ENCODE measurements at regions not wholly inside any gene's neighbourhood (a gene's known extent, or its start where the extent isn't known, plus 50 kb on each side); places are given as distances from the start of the nearest gene placed in this dataset.
"Not testable (repeated sequence)": the region's sequence is repeated elsewhere in the genome, so short reads cannot be mapped to it uniquely, and the experiment has no call there.

DNA sequence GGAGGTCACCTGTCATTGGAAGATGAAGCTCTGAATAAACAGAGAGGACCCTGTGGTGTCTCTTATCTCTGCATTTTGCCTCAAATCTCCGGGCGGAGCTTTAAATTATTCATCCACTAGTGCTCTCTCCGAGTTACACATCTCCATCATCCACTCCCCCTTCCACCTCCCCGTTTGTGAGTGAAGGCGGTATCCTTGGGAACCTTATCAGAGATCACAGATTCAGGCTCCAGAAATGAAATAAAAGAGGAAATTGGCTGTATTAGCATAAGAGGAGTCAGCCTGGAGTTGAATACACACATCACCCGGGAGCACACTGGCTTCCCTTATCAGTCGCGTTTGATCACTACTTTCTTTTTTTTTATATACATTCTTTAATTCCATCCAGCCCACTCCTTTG is 1184.8 kb downstream of the GATA3 start:
- FAIRE-seq, result no peak
- no peak for DNase-seq (ENCODE audit: extremely low spot score, insufficient read length, low read depth)

DNA sequence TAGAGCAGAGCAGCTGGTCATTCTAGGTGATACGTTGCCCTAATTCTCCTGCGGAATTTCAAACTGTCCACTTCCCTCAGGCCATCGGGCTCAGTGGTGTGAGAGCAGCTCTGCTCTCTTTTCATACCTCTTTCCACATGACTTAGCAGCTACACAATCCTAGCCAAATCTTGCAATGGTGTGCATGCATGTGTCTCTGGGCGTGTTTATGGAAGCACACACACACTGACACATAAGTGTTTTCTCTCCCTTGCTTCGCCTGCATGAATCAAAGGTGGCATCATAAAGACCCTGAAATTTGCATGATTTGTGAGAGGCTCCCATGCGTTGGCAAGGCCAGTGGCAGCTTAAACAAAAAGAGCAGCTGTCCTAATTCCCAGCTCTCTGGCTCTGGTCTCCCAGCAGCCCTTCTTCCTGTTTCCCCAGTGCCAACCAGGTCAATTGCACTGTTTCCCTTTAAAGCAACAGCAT is 1189.5 kb downstream of the GATA3 start:
- FAIRE-seq (no peak), DNase-seq (ENCODE audit: extremely low spot score, insufficient read length, low read depth) (no peak)

DNA sequence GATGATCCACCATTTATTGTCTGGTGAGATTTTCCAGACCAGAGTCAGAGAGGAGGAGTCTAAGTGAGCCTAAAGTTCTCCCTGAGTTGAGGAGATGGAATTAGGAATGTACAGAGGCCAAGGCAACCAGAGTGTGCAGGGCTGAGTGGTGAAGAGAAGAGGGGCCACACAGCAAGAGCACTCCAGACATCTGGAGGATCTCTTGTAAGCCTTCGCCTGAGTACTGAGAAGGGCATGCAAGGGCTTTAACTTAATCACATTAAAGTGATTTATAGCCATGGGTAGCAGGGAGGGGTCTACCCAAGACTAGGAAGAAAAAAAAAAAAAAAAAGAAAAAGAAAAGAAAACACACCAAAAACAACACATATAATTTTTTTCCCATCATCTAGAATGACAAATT is 1190.4 kb downstream of the GATA3 start:
- no peak for DNase-seq (ENCODE audit: extremely low spot score, insufficient read length, low read depth)
- FAIRE-seq, result no peak

DNA sequence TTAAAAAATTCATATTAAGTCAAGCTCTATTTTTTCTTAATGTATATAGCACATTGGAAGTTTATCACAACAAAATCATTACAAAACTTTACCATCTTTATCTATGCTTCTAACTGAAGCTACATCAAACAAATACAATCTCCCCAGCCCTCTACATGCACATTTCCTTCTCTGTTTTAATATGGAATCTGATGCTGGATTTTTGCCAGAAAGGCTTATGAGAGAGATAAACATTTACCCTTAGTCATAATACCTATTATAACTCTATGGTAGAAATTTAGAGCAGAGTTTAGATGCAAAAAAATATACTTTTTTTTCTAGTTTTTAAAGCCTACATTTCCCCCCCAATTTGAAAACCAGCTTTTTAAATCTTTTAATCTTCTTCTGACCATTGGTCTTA is 1198.6 kb downstream of the GATA3 start:
- no peak for FAIRE-seq
- DNase-seq (ENCODE audit: extremely low spot score, insufficient read length, low read depth), result no peak

DNA sequence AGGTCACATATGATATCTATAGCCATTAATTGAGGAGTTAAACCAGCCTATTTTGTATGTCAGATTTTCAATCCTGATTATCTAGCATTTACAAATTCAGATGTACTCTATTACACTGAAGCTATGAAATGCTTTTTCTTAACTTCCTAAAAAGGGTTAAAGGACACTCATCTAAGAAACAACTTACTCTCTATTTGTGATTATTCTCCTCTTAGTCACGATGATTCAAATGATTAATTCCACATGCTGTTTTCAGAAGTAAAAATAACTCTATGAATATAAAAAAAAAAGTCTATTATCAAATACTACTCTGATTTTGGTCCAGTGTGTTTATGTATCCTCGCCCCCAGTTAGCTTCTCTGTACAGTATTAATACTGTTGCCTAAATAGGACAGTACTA is 1199.9 kb downstream of the GATA3 start:
- no peak for DNase-seq (ENCODE audit: extremely low spot score, insufficient read length, low read depth)
- FAIRE-seq, result no peak

DNA sequence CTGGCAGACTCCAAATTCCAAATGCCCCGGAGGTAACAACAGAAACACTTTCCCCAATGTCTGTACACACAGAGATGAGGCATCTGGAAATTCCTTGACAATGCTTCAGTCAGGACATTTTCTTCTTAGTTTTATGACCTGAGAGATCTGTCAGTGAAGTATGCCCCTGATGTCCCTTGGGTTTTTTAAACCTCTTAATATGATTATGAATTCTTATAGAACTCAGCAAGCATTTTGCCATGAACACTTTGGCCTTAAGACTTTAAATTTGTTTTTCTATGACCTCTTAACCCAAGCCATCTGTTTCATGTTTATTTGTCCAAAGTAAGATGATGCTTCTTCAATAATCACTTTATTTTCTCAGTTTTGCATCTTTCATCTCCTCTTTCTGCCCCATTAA is 1206.2 kb downstream of the GATA3 start:
- DNase-seq (ENCODE audit: extremely low spot score, insufficient read length, low read depth) (no peak), FAIRE-seq (no peak)

DNA sequence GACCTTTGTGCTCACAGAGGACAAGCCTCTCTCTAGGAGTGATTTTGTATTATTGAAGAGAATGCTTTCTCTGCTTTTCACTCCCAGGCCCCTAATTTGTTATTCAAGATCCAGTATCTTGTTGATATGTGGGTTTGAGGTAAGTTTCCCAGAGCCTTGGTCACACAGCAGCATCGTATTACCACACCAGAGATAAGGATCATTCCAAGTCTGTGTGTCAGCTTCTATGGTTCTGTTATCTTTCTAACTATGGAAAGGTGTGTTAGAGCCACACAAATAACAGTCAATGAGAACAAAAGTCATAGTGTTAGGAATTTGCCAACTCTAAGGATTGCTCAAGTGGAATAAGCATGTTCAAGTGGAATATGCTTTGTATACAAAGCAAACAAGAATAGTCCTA is 1208.3 kb downstream of the GATA3 start:
- DNase-seq (ENCODE audit: extremely low spot score, insufficient read length, low read depth) (no peak), FAIRE-seq (no peak)

DNA sequence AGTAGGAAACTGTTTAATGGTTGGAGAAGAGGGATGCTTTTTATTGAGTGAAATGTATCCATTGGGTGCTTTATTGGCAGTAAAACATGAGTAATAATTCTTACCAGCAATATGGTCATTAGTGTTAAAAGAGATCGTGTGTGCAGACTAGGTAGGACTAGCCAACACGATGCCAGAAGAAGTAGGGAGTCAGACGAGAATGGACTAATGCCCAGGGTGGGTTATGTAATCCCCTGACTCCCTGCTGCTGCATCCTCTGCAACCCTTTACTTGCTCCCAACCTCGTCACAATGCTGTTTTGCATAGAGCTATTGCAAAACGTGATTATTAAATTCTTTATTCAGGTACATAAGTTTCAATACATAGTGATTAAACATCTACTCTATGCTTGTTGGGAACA is 1213.7 kb downstream of the GATA3 start:
- DNase-seq (ENCODE audit: extremely low spot score, insufficient read length, low read depth), result no peak
- no peak for FAIRE-seq

DNA sequence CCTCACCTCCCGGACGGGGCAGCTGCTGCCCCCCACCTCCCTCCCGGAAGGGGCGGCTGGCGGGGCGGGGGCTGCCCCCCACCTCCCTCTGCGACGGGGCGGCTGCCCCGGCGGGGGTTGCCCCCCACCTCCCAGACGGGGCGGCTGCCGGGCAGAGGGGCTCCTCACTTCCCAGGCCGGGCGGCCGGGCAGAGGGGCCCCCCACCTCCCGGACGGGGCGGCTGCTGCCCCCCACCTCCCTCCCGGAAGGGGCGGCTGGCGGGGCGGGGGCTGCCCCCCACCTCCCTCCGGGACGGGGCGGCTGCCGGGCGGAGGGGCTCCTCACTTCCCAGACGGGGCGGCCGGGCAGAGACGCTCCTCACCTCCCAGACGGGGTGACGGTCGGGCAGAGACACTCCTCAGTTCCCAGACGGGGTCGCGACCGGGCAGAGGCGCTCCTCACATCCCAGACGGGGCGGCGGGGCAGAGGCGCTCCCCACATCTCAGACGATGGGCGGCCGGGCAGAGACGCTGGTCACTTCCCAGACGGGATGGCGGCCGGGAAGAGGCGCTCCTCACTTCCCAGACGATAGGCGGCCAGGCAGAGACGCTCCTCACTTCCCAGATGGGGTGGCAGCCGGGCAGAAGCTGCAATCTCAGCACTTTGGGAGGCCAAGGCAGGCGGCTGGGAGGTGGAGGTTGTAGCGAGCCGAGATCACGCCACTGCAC is 1218.8 kb downstream of the GATA3 start:
- not testable (repeated sequence) for DNase-seq (ENCODE audit: extremely low spot score, insufficient read length, low read depth); FAIRE-seq

DNA sequence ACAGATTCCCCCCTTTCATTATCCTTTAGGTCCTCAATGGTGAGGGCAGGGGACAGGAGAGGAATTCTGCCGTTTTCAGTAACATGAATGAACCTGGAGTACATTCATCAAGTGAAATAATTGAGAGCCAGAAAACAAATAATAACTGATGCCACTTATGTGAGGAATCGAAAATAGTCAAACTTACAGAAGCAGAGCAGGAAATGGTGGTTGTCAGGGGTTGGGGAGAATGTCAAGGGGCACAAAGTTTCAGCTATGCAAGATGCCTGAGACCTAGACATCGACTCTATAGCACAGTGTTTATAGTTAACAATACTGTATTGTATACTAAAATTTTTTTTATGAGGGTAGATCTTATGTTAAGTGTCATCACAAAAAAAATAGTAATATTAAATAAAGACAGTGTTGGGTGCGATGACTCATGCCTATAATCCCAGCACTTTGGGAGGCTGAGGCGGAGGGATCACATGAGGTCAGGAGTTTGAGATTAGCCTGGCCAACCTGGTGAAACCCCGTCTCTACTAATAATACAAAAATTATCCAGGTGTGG is 1219.8 kb downstream of the GATA3 start:
- no peak for DNase-seq (ENCODE audit: extremely low spot score, insufficient read length, low read depth)
- no peak for FAIRE-seq

DNA sequence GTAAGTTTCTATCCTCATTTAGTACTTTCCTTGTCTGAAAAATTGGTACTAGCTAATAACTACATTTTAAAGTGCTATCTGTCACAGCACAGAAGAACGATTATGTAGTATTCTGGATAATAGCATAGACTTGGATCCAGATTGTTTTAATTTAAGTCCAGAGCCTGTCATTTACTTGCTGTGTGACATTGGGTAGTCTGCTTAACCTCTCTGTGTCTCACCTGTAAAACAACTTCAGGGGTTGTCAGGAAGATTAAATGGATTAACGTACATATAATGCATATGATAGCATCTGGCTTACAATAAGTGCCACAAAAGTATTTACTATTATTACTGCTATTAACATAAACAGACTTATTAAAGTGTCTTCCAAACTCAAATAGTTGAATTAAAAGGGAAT is 1221.4 kb downstream of the GATA3 start:
- DNase-seq (ENCODE audit: extremely low spot score, insufficient read length, low read depth), result no peak
- no peak for FAIRE-seq

DNA sequence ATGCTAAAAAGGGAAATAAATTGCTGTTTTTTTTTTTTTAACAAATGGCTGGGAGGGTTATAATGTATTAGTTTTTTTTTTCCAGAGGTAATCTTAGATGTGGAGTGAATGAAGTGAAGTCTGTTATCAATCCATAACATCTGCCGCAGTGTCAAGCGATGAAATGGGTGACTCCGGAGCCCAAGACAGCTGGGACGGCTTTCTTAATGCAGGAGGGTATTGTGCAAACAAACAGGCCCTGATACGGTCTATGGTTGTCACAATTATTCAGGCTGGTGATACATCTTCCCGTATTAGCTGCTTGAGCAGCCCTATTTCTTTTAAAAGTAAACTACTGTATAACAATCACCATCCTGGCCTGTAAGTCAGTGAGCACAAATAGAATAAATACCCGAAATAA is 1231.2 kb downstream of the GATA3 start:
- no peak for DNase-seq (ENCODE audit: extremely low spot score, insufficient read length, low read depth)
- FAIRE-seq, result no peak

DNA sequence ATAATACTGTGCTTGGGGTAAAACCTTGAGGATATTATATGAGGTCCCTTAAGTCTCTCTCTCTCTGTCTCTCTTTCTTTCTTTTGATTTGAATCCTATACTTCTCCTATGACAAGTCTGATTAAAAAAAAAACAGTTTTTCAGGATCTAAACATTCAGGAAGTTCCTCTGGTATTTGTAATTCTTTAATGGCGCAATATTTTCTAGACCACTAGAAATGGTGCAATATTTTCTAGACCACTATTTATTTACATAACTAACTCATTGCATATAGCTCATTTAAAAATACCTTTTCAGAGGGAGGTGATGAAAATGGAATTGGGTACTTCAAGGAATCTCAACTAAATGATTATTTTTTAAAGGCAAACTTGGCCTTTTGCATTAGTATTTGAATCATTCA is 1235.3 kb downstream of the GATA3 start:
- DNase-seq (ENCODE audit: extremely low spot score, insufficient read length, low read depth), result no peak
- FAIRE-seq, result no peak

DNA sequence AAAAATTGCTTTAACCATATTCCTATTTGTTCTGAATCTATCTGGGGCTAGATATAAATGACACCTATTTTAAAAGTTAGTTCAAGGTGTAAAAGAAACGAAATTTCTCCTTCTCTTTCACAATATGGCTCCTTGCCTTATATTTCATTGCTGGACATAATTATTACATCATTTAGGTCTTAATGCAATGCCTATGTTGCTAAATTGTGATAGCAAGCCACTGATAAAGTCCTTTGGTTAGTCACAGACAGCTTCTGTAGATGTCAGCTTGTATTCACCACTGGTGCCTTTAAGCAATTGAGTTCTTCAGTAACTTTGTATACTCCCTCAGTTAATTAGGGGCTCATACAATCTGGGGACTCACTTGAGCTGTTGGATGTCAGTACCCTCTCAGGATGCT is 1236.6 kb downstream of the GATA3 start:
- FAIRE-seq (no peak), DNase-seq (ENCODE audit: extremely low spot score, insufficient read length, low read depth) (no peak)

DNA sequence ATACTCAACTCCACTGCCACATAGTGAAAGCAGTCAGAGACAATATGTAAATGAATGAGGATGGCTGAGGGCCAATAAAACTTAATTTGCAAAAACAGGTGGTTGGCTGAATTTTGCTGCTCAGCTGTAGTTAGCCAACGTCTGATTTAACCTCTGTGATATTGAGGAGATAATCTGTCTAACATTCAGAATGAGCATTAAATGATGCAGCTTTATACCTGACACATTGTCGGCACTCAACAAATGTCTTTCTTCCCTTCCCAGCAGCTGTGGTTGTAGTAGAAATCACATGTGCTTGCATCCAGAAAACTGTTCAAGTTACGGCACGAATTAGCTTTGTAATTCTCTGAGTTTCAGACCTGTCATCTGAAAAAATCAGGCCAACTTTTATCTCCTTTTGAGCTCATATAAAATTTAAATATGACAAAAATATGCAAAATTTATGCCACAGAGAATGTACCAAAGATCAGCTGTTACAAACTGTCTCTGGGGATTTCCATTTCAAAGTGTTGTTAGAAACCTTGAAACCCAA is 1239.7 kb downstream of the GATA3 start:
- no peak for FAIRE-seq

DNA sequence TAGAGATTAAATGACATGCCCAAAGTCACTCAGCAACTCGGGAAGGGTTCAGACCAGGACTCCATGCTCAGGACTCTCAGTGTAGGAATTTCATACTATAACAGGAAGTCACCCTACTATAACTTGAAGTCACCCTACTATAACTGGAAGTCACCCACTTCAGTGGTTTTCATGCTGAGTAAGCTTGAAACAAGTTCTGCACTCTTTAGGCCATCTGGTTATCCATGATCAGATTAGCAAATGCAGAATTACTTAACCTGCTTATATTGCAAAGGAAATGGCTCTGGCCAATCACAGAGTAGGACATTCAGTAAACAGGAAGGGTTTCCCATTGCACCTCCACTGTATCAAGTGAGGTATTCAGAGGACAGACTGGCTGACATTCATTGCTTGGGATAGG is 1240.4 kb downstream of the GATA3 start:
- FAIRE-seq (no peak), DNase-seq (ENCODE audit: extremely low spot score, insufficient read length, low read depth) (peak; percentile 5)

More for the DNA sequence above, 1239.7 kb downstream of the GATA3 start:
- no peak for DNase-seq (ENCODE audit: extremely low spot score, insufficient read length, low read depth)

DNA sequence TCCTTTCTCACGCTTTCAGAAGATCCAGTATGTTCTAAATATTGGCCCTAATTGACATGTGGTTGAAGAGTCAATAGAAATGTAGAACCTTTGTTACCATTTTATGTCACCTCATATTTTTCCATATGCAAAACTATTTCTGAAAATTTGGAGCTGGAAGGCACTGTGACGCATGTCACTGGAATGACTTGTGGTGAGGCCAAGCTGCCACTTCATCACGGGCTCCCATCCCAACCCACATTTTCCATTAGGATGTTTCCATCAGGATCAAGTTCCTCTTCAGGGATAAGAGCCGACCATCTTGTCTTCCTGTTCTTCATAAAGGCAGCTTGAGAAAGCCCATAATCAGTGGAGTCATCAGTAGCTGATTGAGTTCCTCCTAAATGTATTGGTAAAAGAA is 1241.7 kb downstream of the GATA3 start:
- FAIRE-seq, result no peak
- DNase-seq (ENCODE audit: extremely low spot score, insufficient read length, low read depth), result no peak

DNA sequence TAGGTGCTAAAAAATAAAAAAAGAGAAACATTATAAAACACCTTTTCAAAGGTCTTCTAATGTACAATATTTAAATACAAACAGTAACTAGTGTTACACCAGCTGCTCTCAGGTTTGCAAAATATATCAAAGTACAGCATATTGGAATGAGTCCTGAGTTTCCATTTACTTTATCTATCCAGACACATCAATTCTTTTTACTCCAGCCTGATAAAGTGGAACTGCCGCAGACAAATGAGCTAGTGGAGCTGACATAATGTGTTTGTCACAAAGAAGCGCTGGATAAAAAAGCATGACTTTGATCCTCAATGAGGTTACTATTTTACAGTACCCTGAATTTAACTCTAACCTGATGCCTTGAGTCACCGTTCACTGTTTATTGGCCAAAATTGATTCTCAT is 1243.1 kb downstream of the GATA3 start:
- no peak for FAIRE-seq

DNA sequence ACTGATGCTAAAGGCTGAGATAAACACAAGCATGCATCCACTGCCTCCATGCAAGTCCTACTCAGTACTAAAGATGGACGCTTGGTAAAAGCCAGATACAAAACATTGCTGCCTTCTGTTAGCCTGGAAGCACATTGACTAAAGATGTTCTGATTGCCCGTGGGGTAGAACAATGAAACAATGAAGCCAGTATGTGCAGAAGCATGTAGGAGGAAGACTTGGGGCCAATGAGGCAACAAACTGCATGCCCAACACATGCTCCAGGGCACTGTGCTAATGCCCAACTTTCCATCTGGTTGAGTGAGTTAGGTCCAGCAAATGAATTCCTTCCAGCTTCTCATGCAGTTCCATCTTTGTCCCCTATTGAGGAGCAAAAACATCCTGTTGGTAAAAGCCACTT is 1245.5 kb downstream of the GATA3 start:
- FAIRE-seq (no peak), DNase-seq (ENCODE audit: extremely low spot score, insufficient read length, low read depth) (no peak)

More for the DNA sequence above, 1243.1 kb downstream of the GATA3 start:
- no peak for DNase-seq (ENCODE audit: extremely low spot score, insufficient read length, low read depth)

DNA sequence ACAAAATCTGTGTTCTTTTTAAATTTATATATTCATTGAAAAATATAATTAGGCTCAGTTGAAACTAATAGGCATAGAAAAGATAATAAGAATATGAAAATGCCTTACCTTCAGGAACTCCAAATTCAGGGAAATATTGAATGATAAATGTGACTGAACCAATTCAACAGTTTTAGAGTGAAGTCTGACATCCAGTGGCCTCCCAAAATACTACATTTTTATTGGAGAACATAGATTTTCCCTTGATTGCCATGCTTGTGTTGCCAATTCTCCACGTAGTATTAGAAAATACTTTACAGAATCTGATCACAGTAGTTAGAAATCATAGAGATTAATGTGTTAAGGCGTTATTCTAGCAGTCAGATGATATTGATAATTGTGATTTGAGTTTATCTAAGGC is 1246.7 kb downstream of the GATA3 start:
- FAIRE-seq (no peak), DNase-seq (ENCODE audit: extremely low spot score, insufficient read length, low read depth) (no peak)

DNA sequence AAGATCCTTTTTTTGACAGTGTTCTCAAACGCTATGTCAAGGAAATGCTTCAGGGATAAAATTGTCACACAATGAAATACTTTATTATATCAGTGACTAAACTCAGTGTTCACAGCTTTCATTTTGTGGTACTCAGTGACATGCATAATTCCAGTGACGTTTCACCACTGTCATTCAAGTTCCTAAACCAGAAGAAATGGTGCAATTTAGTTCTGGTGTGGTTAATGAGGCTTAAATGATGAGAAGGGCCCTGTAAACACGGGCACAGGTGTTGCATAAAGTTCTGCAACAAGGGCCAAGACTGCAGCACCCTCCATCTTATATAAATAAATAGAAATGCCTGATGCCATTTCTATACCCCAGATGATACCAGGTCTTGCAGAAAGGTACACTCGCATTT is 1247.1 kb downstream of the GATA3 start:
- DNase-seq (ENCODE audit: extremely low spot score, insufficient read length, low read depth) (no peak), FAIRE-seq (no peak)

Measured in GM18507 (cell line).